ENCODE measurements at regions not wholly inside any gene's neighbourhood (a gene's known extent, or its start where the extent isn't known, plus 50 kb on each side); places are given as distances from the start of the nearest gene placed in this dataset.

DNA sequence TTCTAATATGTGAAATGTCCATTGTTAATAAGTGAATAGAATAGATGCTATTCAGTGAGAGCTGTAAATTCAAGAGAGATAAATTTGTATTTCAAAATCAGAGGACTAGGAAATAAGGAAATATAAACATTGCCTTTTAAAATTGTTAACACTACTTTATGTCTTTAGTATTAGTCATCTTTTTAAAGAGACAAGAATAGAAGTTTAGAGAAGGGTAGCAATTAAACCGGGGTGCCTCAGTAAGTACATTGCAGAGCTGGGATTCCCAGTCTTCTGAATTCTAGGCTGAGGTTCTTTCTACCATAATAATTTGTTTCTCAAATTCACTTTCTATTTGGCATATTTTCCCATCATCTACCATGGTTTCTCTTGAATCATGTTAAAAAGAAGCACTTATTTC is 498.6 kb downstream of the SLC16A7 start:
- no peak for TF ChIP-seq EZH2phosphoT487 (IDR thresholded peaks at IDR 0.05; ENCODE audit: low read depth)
- TF ChIP-seq, protein P1, sequence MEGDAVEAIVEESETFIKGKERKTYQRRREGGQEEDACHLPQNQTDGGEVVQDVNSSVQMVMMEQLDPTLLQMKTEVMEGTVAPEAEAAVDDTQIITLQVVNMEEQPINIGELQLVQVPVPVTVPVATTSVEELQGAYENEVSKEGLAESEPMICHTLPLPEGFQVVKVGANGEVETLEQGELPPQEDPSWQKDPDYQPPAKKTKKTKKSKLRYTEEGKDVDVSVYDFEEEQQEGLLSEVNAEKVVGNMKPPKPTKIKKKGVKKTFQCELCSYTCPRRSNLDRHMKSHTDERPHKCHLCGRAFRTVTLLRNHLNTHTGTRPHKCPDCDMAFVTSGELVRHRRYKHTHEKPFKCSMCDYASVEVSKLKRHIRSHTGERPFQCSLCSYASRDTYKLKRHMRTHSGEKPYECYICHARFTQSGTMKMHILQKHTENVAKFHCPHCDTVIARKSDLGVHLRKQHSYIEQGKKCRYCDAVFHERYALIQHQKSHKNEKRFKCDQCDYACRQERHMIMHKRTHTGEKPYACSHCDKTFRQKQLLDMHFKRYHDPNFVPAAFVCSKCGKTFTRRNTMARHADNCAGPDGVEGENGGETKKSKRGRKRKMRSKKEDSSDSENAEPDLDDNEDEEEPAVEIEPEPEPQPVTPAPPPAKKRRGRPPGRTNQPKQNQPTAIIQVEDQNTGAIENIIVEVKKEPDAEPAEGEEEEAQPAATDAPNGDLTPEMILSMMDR (IDR thresholded peaks at IDR 0.05; ENCODE audit: low read depth, low read length) = no peak
- no peaks in the 10 kb centered on the region for H3K36me3 ChIP-seq (replicated peaks; ENCODE audit: low read depth, low read length)
- H3K4me3 ChIP-seq (ENCODE audit: low read length) = no peak overlapping the region
- no peak overlapping the region for H2AFZ ChIP-seq (ENCODE audit: low read depth, low read length)
- H3K9me3 ChIP-seq (ENCODE audit: insufficient read depth, low read length) = no peaks in the 10 kb centered on the region
- no peak overlapping the region for H3K4me2 ChIP-seq (ENCODE audit: low read length)
- no peaks in the 10 kb centered on the region for H3K27me3 ChIP-seq (ENCODE audit: low read depth, low read length)
- H3K4me1 ChIP-seq (ENCODE audit: low read length) = no peaks in the 10 kb centered on the region
- H4K20me1 ChIP-seq (ENCODE audit: insufficient read depth, low read length) = no peaks in the 10 kb centered on the region
- no peak overlapping the region for H3K9ac ChIP-seq (ENCODE audit: low read length)
- H3K79me2 ChIP-seq (ENCODE audit: low read length) = no peaks in the 10 kb centered on the region
- H3K27ac ChIP-seq (ENCODE audit: low read length) = no peak overlapping the region

DNA sequence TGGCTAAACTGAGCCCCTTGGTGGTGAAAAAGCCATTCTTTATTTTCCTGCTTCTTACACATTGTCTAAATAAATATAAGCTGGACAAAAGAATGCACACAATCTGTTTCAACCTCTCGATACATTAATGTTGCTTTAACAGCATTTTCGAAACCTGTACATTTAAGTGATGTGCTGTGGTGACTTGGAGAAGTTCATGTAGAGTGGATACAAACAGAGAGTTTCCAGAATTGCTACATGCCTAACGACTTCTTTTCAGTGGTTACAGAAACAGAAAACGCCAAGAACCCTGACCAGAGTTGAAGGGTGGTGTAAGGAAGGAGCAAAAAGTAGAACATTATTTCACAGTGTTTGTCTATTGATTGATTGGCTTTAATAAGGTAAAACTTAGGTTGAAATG is 500.9 kb downstream of the SLC16A7 start:
- no peak overlapping the region for H3K4me3 ChIP-seq (ENCODE audit: low read length)
- no peaks in the 10 kb centered on the region for H4K20me1 ChIP-seq (ENCODE audit: insufficient read depth, low read length)
- no peak for TF ChIP-seq EZH2phosphoT487 (IDR thresholded peaks at IDR 0.05; ENCODE audit: low read depth)
- TF ChIP-seq, protein P1 (IDR thresholded peaks at IDR 0.05; ENCODE audit: low read depth, low read length) = no peak
- no peaks in the 10 kb centered on the region for H3K79me2 ChIP-seq (ENCODE audit: low read length)
- no peaks in the 10 kb centered on the region for H3K36me3 ChIP-seq (replicated peaks; ENCODE audit: low read depth, low read length)
- H2AFZ ChIP-seq (ENCODE audit: low read depth, low read length) = no peak overlapping the region
- no peak overlapping the region for H3K27ac ChIP-seq (ENCODE audit: low read length)
- no peak overlapping the region for H3K9ac ChIP-seq (ENCODE audit: low read length)
- no peaks in the 10 kb centered on the region for H3K9me3 ChIP-seq (ENCODE audit: insufficient read depth, low read length)
- H3K4me1 ChIP-seq (ENCODE audit: low read length) = no peaks in the 10 kb centered on the region
- no peaks in the 10 kb centered on the region for H3K27me3 ChIP-seq (ENCODE audit: low read depth, low read length)
- no peak overlapping the region for H3K4me2 ChIP-seq (ENCODE audit: low read length)

DNA sequence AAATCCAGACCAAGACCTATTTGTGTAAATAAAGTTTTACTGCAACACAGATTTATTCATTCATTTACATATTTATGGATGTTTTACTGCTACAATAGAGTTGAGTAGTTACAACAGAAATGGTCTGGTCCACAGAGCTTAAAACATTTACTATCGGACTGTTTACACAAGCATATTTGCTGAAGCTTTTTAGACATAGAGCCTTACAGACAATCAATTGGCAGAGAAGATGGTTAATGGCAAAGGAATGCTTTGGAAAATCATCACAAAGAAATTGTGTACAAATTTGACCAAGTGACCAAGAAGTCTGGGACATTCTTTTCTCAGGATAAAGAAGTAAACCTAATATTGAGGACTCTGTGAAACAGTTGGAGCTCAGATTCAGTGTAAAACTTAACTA is 504.3 kb downstream of the SLC16A7 start:
- no peak for TF ChIP-seq EZH2phosphoT487 (IDR thresholded peaks at IDR 0.05; ENCODE audit: low read depth)
- TF ChIP-seq, protein P1 (IDR thresholded peaks at IDR 0.05; ENCODE audit: low read depth, low read length) = no peak
- no peaks in the 10 kb centered on the region for H3K36me3 ChIP-seq (replicated peaks; ENCODE audit: low read depth, low read length)
- H3K79me2 ChIP-seq (ENCODE audit: low read length) = no peaks in the 10 kb centered on the region
- H3K27me3 ChIP-seq (ENCODE audit: low read depth, low read length) = no peaks in the 10 kb centered on the region
- no peak overlapping the region for H3K4me3 ChIP-seq (ENCODE audit: low read length)
- H3K9me3 ChIP-seq (ENCODE audit: insufficient read depth, low read length) = no peaks in the 10 kb centered on the region
- no peak overlapping the region for H3K9ac ChIP-seq (ENCODE audit: low read length)
- no peak overlapping the region for H2AFZ ChIP-seq (ENCODE audit: low read depth, low read length)
- H3K4me1 ChIP-seq (ENCODE audit: low read length) = no peaks in the 10 kb centered on the region
- H3K4me2 ChIP-seq (ENCODE audit: low read length) = no peak overlapping the region
- no peak overlapping the region for H3K27ac ChIP-seq (ENCODE audit: low read length)
- H4K20me1 ChIP-seq (ENCODE audit: insufficient read depth, low read length) = no peaks in the 10 kb centered on the region

DNA sequence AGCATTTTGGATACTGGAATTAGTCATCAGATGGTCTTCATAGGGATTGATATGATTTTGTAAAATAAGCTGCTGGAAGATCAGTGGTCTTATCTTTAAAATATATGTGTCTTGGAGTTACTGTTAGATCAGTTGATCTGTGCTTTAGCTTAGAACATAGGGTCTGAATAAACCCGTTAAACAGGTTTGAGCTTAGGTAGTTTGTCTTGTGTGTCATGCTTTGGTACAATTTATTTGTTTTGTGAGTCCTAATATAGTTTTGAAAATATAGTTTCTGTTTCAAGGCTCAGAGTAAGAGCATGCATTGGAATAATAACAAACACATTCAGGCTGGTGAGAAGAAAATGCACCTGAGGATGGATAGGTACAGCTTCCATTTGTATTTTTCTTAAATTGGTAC is 505.0 kb downstream of the SLC16A7 start:
- Histone ChIP-seq H3K9me3 (ENCODE audit: insufficient read depth, low read length) (no peaks in the 10 kb centered on the region), H3K79me2 (ENCODE audit: low read length) (no peaks in the 10 kb centered on the region), H3K4me3 (ENCODE audit: low read length) (no peak overlapping the region), H4K20me1 (ENCODE audit: insufficient read depth, low read length) (no peaks in the 10 kb centered on the region), H3K4me2 (ENCODE audit: low read length) (no peak overlapping the region), H3K9ac (ENCODE audit: low read length) (no peak overlapping the region), H3K36me3 (replicated peaks; ENCODE audit: low read depth, low read length) (no peaks in the 10 kb centered on the region), H3K27me3 (ENCODE audit: low read depth, low read length) (no peaks in the 10 kb centered on the region), H3K27ac (ENCODE audit: low read length) (no peak overlapping the region), H3K4me1 (ENCODE audit: low read length) (no peaks in the 10 kb centered on the region), H2AFZ (ENCODE audit: low read depth, low read length) (no peak overlapping the region)
- TF ChIP-seq EZH2phosphoT487 (IDR thresholded peaks at IDR 0.05; ENCODE audit: low read depth) = no peak
- TF ChIP-seq, protein P1 (IDR thresholded peaks at IDR 0.05; ENCODE audit: low read depth, low read length) = no peak

Data from OCI-LY3 (cell line).